KOPT-K1 (cell line): ENCODE measurements at regions not wholly inside any gene's neighbourhood (a gene's known extent, or its start where the extent isn't known, plus 50 kb on each side); places are given as distances from the start of the nearest gene placed in this dataset.

Experiments
- H3K27ac ChIP-seq: fragments of 200-600 bp; sonication (generic); 2 replicates; pipeline ENCODE4 v1.5.1; 2016; ENCODE audit warnings: antibody characterized with exemption, mild to moderate bottlenecking, low read depth, low read length; ENCODE audit not compliant: poor library complexity, severe bottlenecking
- H3K36me3 ChIP-seq: fragments of 200-600 bp; sonication (generic); 2 replicates; pipeline ENCODE4 v1.5.1; 2017; ENCODE audit warnings: antibody characterized with exemption, mild to moderate bottlenecking, low read length, moderate library complexity; ENCODE audit not compliant: insufficient read depth
- H3K9me3 ChIP-seq: fragments of 200-600 bp; sonication (generic); 2 replicates; pipeline ENCODE4 v1.5.1; 2017; ENCODE audit warnings: antibody characterized with exemption, low read length, mild to moderate bottlenecking; ENCODE audit not compliant: insufficient read depth, poor library complexity, severe bottlenecking

DNA sequence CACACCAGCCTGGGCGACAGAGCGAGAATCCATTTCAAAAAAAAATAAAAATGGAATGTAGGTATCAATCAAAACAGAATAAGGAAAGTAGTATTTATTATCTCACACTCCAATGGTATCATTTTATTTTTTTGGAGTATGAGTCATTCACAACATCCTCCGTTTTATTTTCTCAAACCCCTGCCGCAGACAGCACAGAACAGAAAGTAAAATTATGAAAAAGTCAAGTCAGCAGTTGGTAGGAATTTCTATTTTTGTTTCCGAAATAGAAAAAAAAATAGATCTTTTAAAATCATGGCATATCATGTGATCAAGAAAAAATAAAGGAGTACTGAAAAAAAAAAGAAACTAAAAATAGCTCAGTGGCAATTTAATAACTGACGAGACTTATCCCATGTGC, 490.7 kb upstream of the TENM3 start:
- Histone ChIP-seq H3K9me3 (no peaks in the 10 kb centered on the region), H3K36me3 (no peaks in the 10 kb centered on the region), H3K27ac (no peak overlapping the region)

DNA sequence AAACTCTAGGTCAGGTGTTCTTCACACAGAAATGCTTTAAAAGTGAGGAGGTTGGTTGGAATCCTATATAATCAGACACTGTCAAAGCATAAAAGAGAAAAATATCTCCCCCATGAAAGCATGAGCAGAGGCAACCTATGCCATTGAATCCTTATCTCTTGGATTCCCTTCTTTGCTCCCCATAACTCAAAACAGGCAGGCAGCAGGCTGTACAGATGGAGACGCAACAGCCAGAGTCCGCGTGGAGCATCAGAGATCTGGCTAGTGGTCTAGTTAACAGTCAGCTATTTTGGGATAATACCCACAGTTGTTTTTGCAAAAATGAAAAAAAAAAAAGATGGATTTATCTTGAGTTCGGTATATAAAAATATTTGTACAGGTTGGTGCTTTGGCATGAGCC, 490.0 kb upstream of the TENM3 start:
- Histone ChIP-seq H3K9me3 (no peaks in the 10 kb centered on the region), H3K36me3 (no peaks in the 10 kb centered on the region), H3K27ac (no peak overlapping the region)

DNA sequence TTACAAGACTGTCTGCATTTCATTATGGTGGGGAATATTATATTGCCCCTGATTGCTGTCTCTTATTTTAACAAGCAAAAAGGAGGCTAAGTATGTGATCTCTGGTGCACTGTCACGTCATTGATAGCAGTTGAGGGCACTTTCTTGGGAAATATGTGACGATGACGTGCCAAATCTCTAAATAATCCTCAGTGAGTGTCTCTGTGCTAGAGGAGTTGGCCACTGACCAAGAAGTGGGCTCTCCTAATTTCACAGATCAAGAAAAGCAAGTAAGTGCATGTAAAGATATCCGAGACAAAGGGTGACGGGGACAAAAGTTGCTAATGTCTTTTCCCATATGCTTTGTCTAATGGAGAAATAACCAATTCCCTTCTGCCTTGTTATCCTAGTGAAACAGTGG, 487.4 kb upstream of the TENM3 start:
- H3K36me3 ChIP-seq: no peaks in the 10 kb centered on the region
- no peaks in the 10 kb centered on the region for H3K9me3 ChIP-seq
- H3K27ac ChIP-seq: no peak overlapping the region

DNA sequence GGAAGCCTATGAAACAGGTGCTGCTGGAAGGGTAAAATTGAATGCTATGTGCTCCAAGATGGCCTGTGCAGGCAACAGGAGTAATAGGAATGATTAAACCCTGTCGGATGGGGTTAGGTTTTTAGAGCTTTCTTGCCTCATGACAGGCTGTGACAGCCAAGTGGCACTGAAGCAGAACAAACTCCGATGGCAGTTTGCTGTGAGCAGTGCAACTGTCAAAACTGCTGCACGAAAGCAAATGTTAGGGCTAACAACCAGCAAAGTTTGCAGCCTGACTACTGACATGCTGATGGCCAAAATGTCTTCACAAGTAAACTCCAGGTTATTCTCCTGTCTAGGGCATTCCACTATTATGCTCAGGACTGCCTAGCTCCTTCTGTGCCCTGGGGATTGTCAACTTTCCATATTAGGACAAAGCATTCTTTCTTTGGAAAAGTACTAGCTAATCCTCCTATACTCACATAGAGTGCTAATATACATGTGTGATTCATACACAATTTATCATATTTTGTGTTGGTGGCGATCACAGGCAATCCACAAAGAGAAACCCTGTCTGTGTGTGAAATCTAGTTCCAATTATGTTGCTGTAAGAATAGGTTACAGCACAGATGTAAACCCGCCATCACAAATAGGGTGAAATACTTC, 486.6 kb upstream of the TENM3 start:
- Histone ChIP-seq H3K36me3 (no peaks in the 10 kb centered on the region), H3K27ac (no peak overlapping the region), H3K9me3 (no peaks in the 10 kb centered on the region)

DNA sequence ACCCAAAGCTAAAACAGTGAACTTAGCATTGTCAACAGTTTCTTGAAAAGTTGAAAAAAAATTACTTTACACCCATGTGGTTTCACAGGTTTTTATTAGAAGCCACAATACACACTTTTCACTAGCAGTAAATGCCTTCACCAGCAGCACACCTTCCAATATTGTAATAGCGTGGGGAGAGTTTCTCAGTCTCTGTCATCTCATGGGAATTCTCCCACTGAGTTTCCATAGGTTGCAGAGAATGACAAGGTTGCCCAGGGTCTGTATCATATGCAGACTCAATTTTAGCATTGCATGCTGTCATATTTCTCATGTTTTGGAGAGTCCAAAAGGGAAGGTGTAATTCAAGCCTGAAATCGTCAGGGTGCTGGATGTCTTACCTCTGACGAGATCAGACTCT, 486.1 kb upstream of the TENM3 start:
- no peaks in the 10 kb centered on the region for H3K36me3 ChIP-seq
- H3K27ac ChIP-seq: no peak overlapping the region

DNA sequence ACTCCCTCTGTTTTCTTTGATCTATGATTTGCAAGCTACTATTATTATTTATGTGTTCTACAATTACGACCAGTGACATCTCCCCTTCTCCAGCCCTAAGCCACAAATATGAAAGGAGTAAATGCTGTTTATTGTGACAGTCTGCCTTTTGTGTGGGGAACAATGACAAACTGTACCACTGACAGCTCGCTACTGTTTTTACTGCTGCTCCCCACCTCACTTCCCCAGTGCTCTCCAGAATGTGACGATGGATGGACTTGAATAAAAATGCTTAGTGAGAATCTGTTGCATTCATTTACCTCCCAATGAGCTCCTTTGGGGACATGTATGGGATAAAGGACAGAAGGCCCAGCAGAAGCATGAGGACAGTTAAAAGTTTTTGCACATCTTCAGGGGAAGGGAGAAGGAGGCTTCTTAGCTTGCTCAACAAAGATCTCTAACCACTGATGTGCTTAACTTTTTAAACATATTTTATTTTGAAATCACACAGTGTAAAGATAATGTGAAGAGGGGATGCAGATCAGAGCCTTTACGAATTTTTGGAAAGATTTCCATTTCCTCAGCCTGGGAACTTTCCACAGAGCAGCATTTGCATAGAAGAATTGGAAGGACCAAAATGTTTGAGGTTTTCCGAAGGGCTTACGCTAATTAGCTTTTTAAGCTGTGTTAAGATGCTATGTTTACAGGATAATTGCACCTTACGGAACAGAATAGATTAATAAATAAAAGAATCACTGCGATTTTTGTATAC, 485.1 kb upstream of the TENM3 start:
- H3K9me3 ChIP-seq: no peaks in the 10 kb centered on the region
- H3K36me3 ChIP-seq: no peaks in the 10 kb centered on the region
- no peak overlapping the region for H3K27ac ChIP-seq

More for the DNA sequence above, 486.1 kb upstream of the TENM3 start:
- no peaks in the 10 kb centered on the region for H3K9me3 ChIP-seq

DNA sequence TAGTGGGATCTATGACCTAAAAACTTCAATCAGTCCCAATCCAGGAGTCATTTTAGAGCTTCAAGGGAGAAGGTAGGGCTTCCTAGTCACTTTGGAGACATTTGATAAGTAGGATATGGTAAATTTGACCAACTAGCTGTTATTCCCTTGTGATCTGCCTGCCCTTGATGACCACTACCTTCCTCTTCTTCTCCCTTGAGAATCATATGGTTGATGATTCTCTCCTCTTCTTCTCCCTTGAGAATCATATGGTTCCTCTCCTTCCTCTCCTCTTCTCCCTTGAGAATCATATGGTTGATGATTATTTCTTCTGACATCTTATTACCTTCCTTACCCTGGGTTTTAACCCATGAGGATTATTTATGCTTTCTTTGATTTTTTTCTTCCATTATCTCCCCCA, 482.6 kb upstream of the TENM3 start:
- H3K27ac ChIP-seq: no peak overlapping the region
- H3K36me3 ChIP-seq: no peaks in the 10 kb centered on the region
- H3K9me3 ChIP-seq: no peaks in the 10 kb centered on the region

DNA sequence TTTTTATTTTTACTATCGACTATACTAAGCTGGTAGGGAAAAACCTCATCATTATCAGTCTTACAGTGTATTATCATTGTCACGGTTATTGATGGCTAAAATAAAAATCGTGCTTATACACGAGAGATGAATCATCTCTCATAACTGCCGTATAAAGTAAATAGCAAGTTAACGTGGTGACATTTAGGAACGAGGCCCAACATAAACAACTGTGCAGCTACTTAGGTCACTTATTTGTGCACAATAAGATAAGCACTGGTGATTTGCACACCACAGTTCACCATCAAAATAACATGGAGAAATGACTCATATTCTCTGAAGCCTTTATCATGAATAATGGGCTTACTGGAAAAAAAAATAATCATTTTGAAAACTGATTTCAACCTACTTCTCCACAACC, 482.0 kb upstream of the TENM3 start:
- Histone ChIP-seq H3K27ac (no peak overlapping the region), H3K36me3 (no peaks in the 10 kb centered on the region), H3K9me3 (no peaks in the 10 kb centered on the region)

DNA sequence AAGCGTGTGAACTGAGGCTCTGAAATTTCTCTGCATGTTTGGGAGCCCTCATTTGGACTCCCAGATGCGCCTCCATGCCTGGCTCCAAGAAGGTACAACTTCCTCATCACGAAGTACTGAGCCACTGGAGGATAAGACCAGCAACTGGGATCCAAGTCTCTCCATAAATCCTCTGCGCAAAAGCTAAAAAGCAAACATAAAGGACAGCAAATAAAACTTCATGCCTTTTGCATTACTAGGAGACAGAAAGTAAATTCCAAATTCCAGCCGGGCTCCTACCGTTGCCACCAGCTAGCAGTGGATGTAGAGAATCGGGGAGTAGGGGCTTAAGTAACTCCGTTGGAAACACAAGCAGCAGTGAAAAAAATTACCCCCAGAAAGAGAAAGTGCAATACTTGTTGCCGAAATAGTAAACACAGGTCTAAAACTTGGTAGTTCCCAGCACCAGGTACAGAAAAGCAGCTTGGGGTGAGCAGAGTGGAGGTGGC, 477.1 kb upstream of the TENM3 start:
- Histone ChIP-seq H3K9me3 (no peaks in the 10 kb centered on the region), H3K27ac (no peak overlapping the region), H3K36me3 (no peaks in the 10 kb centered on the region)

DNA sequence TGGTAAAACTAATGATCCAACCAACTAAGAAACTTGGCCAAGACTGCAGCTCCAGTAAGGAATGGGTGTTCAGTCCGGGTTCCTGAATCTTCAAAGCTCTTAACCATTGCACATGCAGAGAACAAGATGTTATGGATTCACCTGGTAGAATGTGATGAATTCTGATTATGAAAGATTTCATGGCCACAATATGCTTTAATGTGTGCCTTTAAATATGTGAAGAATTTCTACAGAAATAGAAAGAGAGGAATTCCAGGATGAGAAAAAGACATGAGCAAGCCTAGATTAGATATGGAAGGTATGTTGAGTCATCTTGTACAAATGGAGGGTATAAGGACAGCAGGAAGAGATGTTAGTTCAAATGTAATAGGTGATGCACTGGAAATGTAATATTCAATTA, 472.2 kb upstream of the TENM3 start:
- no peaks in the 10 kb centered on the region for H3K36me3 ChIP-seq
- H3K9me3 ChIP-seq: no peaks in the 10 kb centered on the region

DNA sequence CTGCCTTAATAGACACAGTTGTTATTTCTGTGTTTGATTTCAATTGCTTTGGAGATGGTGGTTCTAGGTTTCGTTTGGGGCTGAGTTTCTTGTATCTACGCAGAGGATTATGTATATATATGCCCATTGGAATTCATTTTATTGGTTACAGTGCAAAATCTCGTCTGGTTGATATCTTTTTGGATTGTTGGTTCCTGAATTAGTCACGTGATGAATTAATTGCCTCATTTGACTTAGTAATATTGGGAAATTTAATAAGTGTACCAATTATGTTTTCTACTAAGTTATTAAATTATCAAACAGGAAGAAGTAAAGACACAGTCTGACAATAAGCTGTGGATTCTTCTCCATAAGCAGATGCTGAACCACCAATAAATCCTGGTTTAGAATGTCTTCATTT, 467.9 kb upstream of the TENM3 start:
- H3K9me3 ChIP-seq: no peaks in the 10 kb centered on the region
- H3K36me3 ChIP-seq: no peaks in the 10 kb centered on the region
- H3K27ac ChIP-seq: no peak overlapping the region

More for the DNA sequence above, 472.2 kb upstream of the TENM3 start:
- H3K27ac ChIP-seq: no peak overlapping the region

DNA sequence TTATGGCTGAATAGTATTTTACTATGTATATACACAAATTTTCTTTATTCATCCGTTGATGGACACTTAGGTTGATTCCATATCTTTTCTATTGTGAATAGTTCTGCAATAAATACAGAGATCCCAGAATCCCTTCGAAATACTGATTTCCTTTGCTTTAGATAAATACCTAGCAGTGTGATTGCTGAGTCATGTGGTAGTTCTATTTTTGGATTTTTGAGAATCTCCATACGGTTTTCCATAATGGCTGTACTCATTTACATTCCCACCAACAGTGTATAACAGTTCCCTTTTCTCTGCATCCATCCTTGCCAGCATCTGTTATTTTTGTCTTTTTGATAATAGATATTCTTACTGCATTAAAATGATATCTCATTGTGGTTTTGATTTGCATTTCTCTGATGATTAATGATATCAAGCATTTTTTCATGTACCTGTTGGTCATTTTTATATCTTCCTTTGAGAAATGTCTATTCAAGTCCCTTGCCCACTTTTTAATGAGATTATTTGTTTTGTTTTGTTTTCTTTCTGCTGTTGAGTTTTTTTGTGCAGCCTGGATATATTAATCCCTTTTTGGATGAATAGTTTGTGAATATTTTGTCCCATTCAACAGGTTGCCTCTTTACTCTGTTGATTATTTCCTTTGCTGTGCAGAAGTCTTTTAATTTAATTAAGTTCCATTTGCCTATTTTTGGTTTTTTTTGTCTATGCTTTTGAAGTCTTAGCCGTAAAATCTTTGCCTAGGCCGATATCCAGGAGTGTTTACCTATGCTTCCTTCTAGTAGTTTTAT, 466.7 kb upstream of the TENM3 start:
- H3K27ac ChIP-seq: no peak overlapping the region
- H3K9me3 ChIP-seq: no peaks in the 10 kb centered on the region
- H3K36me3 ChIP-seq: no peaks in the 10 kb centered on the region

DNA sequence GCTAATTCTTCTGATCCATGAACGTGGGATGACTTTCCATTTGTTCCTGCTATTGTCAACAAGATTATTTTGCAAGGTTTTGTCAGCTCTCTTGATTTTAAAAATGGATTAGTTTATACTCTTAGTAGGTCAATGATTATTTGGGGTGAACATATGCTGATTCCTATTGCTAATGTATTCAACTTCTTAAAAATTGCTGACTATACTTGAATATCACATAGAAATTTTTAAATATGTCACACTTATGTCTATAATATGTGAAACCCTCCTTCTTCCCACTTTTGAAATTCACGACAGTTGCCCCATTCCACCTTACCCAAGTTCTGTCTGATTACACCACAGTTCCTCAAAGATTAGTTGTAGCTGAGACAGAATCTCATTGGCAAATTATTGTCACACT, 465.7 kb upstream of the TENM3 start:
- Histone ChIP-seq H3K36me3 (no peaks in the 10 kb centered on the region), H3K9me3 (no peaks in the 10 kb centered on the region), H3K27ac (no peak overlapping the region)

DNA sequence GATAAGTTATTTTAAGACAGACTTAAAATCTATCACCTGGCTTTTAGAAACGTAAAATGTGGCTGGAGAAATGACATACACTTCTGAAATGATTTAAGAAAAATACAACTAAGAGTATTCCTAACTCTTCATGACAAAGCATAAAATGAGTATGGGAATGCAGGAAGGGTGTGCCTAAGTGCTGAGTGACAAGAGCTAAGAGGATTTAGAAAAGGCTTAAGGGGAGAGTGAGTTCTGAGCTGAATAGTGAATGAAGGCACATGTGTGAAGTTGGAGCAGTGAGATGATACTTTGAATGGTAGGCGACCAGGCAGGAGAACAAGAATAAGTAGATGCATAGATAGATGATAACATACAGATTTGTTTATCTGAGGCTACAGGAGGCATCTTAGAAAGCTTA, 458.3 kb upstream of the TENM3 start:
- Histone ChIP-seq H3K9me3 (no peaks in the 10 kb centered on the region), H3K27ac (no peak overlapping the region), H3K36me3 (no peaks in the 10 kb centered on the region)

DNA sequence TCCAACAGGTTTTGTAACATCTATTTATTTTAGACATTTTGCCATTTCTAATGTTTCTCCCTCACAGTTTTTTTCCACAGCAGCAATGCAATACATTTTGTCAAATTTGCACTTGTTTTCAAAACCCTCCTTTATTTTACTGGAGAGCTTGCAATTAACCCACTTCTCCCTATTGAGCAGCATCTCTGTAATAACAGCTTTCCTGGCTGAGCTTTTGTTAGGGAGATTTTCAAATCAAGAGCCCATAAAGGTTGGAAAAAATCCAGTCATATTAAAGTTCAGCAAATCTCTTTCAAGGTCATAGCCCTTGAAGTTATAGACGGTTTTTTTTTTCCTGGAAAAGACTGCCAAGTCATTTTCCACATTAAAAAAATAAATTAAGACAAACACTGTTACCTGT, 450.6 kb upstream of the TENM3 start:
- peaks cover 9% of the 10 kb centered on the region for H3K9me3 ChIP-seq
- no peaks in the 10 kb centered on the region for H3K36me3 ChIP-seq
- no peak overlapping the region for H3K27ac ChIP-seq
